ENCODE measurements at regions not wholly inside any gene's neighbourhood (a gene's known extent, or its start where the extent isn't known, plus 50 kb on each side); places are given as distances from the start of the nearest gene placed in this dataset.
"Not testable (repeated sequence)": the region's sequence is repeated elsewhere in the genome, so short reads cannot be mapped to it uniquely, and the experiment has no call there.

- DNase-seq: no peak
These were observed 256.2 kb downstream of the FOXL1 start for GRCh38 chr16:86834451-86835035.

GRCh38 chr16:86835982-86836381 is 257.6 kb downstream of the FOXL1 start:
- DNase-seq: no peak

- no peak for DNase-seq
These were observed 258.3 kb downstream of the FOXL1 start for GRCh38 chr16:86836503-86837129.

- no peak for DNase-seq
These were observed 265.5 kb downstream of the FOXL1 start for GRCh38 chr16:86843812-86844211.

- DNase-seq: no peak
These were observed 266.3 kb downstream of the FOXL1 start for GRCh38 chr16:86844695-86845094.

- DNase-seq: no peak
These were observed 267.8 kb downstream of the FOXL1 start for GRCh38 chr16:86846136-86846535.

- DNase-seq: no peak
These were observed 270.5 kb downstream of the FOXL1 start for GRCh38 chr16:86848821-86849220.

GRCh38 chr16:86850670-86851069 is 272.3 kb downstream of the FOXL1 start:
- DNase-seq: no peak

- no peak for DNase-seq
These were observed 273.8 kb downstream of the FOXL1 start for GRCh38 chr16:86852135-86852534.

- peak; percentile 27 for DNase-seq
These were observed 275.8 kb downstream of the FOXL1 start for GRCh38 chr16:86854058-86854621.

GRCh38 chr16:86854626-86855294 is 276.4 kb downstream of the FOXL1 start:
- no peak for DNase-seq

GRCh38 chr16:86856946-86857586 is 278.7 kb downstream of the FOXL1 start:
- no peak for DNase-seq

GRCh38 chr16:86857807-86858206 is 279.5 kb downstream of the FOXL1 start:
- DNase-seq: no peak

- DNase-seq: no peak
These were observed 280.2 kb downstream of the FOXL1 start for GRCh38 chr16:86858501-86858900.

- DNase-seq: not testable (repeated sequence)
These were observed 283.0 kb downstream of the FOXL1 start for GRCh38 chr16:86861270-86861858.

- no peak for DNase-seq
These were observed 284.4 kb downstream of the FOXL1 start for GRCh38 chr16:86862595-86863280.

GRCh38 chr16:86863609-86864008 is 285.3 kb downstream of the FOXL1 start:
- no peak for DNase-seq

- DNase-seq: no peak
These were observed 286.2 kb downstream of the FOXL1 start for GRCh38 chr16:86864586-86864985.

GRCh38 chr16:86865851-86866662 is 287.7 kb downstream of the FOXL1 start:
- no peak for DNase-seq

- no peak for DNase-seq
These were observed 288.8 kb downstream of the FOXL1 start for GRCh38 chr16:86866986-86867722.

Measured in renal pelvis (tissue), 1 donor.